Pancreas (tissue), 10 donors: ENCODE measurements at regions not wholly inside any gene's neighbourhood (a gene's known extent, or its start where the extent isn't known, plus 50 kb on each side); places are given as distances from the start of the nearest gene placed in this dataset.

Source experiments
- ATAC-seq, 4 donors: fragments of 200-7000 bp; cut with Tn5 transposase; one replicate each; pipeline versions ENCODE4 v1.8.0 to v1.9.1; 2020; ENCODE audit warnings: mild to moderate bottlenecking in 4 of 4, moderate library complexity in 4 of 4
- DNase-seq, 6 donors: peaks; one replicate each; pipeline ENCODE4 v3.0.0-alpha.2; 2020
- FAIRE-seq: peaks from 2 replicates; lab custom pipeline; 2012; peaks lifted over from hg19 to GRCh38; lab: Jason Lieb, UNC
- H3K27ac ChIP-seq, 4 donors: fragments of 200-600 bp; sonication (generic); 1 replicate in 3 of 4; 2 replicates in 1 of 4; pipeline versions ENCODE4 v1.5.0 to v1.8.0; 2020
- H3K27me3 ChIP-seq, 4 donors: fragments of 200-600 bp; one replicate each; pipeline ENCODE4 v1.8.0; 2021
- H3K36me3 ChIP-seq, 3 donors: fragments of 200-600 bp; sonication (generic) in 1 of 3; one replicate each; pipeline versions ENCODE4 v1.5.0 to v1.8.0; 2020 to 2021
- H3K4me1 ChIP-seq, 3 donors: fragments of 200-600 bp; one replicate each; pipeline ENCODE4 v1.8.0; 2021
- H3K4me3 ChIP-seq, 4 donors: fragments of 200-600 bp; sonication (generic) in 2 of 4; one replicate each; pipeline versions ENCODE4 v1.5.0 to v1.8.0; 2020 to 2021
- H3K9me3 ChIP-seq, 4 donors: fragments of 200-600 bp; one replicate each; pipeline ENCODE4 v1.8.0; 2021
- CTCF ChIP-seq, 4 donors: fragments of 200-600 bp; sonication (generic) in 3 of 4; IDR thresholded peaks; one replicate each; pipeline versions ENCODE4 v1.5.0 to v1.8.0; 2021; ENCODE audit warnings: antibody characterized with exemption in 4 of 4
- WGBS, 2 donors: extraction: QIAGEN DNeasy Blood & Tissue Kit; methylation state at CpG; one replicate each; pipeline ENCODE4 v1.1.7; 2013; 5-methylcytosine and 5-hydroxymethylcytosine counted together
- intact Hi-C, 3 donors: fragments of 100-400 bp; cut with DNase I; formaldehyde crosslinking; loops; one replicate each; pipeline versions ENCODE4 v1.11.1 to v1.14.2; 2022
- donor health status: healthy with polysubstance abuse.
- donor health status: DM: no; HTN: no; CAD: no; lungs with moderate emphysema.
- donor health status: DM: no; HTN: no; CAD: no.
- donor health status: control.
- donor health status: control.
- donor health status: Bipolar disorder and iron deficiency.
- donor health status: DM: yes; HTN: yes; CAD: no.
- donor health status: DM: no; HTN: no; CAD: no.
- donor health status: DM: no; HTN: no; CAD: no.
- donor health status: DM: yes; HTN: yes; CAD: no.

- Histone ChIP-seq H3K4me3 (no peak overlapping the region), H3K4me1 (no peaks in the 10 kb centered on the region), H3K27me3 (no peaks in the 10 kb centered on the region), H3K27ac (no peak overlapping the region), H3K36me3 (no peaks in the 10 kb centered on the region), H3K9me3 (no peaks in the 10 kb centered on the region)
- no peak for TF ChIP-seq CTCF (IDR thresholded peaks at IDR 0.05)
- 59 to 77% methylated on average over 2 of the region's 2 CpGs for WGBS, 2 donors
- FAIRE-seq (no peak), DNase-seq (no peak), ATAC-seq (no peak)
- intact Hi-C loops: no loop called here
These were observed 190.6 kb downstream of the ACTRT1 start for GRCh38 chrX:127861611-127862010.
